Calu3 (cell line): ENCODE measurements at regions not wholly inside any gene's neighbourhood (a gene's known extent, or its start where the extent isn't known, plus 50 kb on each side); places are given as distances from the start of the nearest gene placed in this dataset.

Source experiments
- BruUV-seq: library from RNA; stranded (reverse); fragments of 400-500 nt; replicated peaks from 2 replicates; lab custom pipeline; 2021; lab: Mats Ljungman, UMichigan
- CTCF ChIA-PET: fragments of 300-600 bp; sonication (Branson Sonifier 250); formaldehyde crosslinking; loops from one replicate; lab custom pipeline; 2022; ENCODE audit warnings: antibody characterized with exemption; lab: Charles Lee
- DNase-seq: peaks from one replicate; pipeline ENCODE4 v3.0.0; 2022
- H3K27ac Mint-ChIP-seq: one replicate; pipeline ENCODE4 v1.8.0; 2022; ENCODE audit warnings: mixed read lengths; ENCODE audit not compliant: unreplicated experiment
- H3K27me3 Mint-ChIP-seq: one replicate; pipeline ENCODE4 v1.8.0; 2022; ENCODE audit warnings: mixed read lengths; ENCODE audit not compliant: unreplicated experiment
- H3K36me3 Mint-ChIP-seq: one replicate; pipeline ENCODE4 v1.8.0; 2022; ENCODE audit warnings: mild to moderate bottlenecking, moderate library complexity, mixed read lengths; ENCODE audit not compliant: insufficient read depth, unreplicated experiment
- H3K4me1 Mint-ChIP-seq: one replicate; pipeline ENCODE4 v1.8.0; 2022; ENCODE audit warnings: mild to moderate bottlenecking, low read depth, mixed read lengths; ENCODE audit not compliant: unreplicated experiment
- H3K4me3 Mint-ChIP-seq: one replicate; pipeline ENCODE4 v1.8.0; 2022; ENCODE audit warnings: mild to moderate bottlenecking, low read depth, moderate library complexity, mixed read lengths; ENCODE audit not compliant: unreplicated experiment
- H3K9me3 Mint-ChIP-seq: one replicate; pipeline ENCODE4 v1.8.0; 2022; ENCODE audit warnings: low read depth, mixed read lengths; ENCODE audit not compliant: unreplicated experiment
- CTCF ChIP-seq: fragments of 200-600 bp; IDR thresholded peaks from one replicate; pipeline ENCODE4 v1.8.0; 2022; ENCODE audit warnings: antibody characterized with exemption; ENCODE audit not compliant: unreplicated experiment
- intact Hi-C: fragments of 100-400 bp; cut with micrococcal nuclease; formaldehyde crosslinking; loops from one replicate; pipeline ENCODE4 v1.10.0; 2022; ENCODE audit not compliant: unreplicated experiment

DNA sequence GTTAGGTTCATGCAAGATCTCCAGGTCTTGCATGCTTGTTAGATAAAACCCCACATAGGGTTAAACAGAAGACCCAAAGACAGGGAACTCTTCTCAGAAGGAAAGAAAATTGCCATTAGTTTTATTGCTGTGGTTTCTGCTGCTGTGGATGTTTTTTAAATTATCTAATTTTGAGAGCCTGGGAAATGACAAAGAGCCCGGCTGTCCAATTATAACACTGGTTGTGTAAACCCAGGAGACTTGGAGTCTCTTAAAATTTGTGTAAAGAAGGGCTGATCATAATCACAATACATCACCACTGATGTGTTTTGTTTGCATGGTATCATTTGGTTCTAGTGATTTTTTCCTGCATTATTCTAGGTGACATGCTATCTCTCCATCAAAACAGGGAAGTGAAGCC is 246.5 kb upstream of the MYO3A start:
- no peak for DNase-seq
- H3K27me3 Mint-ChIP-seq = peaks cover 54% of the 10 kb centered on the region
- H3K4me3 Mint-ChIP-seq = no peak overlapping the region
- H3K9me3 Mint-ChIP-seq = no peaks in the 10 kb centered on the region
- no peak for TF ChIP-seq CTCF
- CTCF ChIA-PET = no interaction called here
- intact Hi-C loops = no loop called here
- no TSS peak for BruUV-seq
- H3K36me3 Mint-ChIP-seq = no peaks in the 10 kb centered on the region
- H3K27ac Mint-ChIP-seq = no peak overlapping the region
- no peaks in the 10 kb centered on the region for H3K4me1 Mint-ChIP-seq

- TF ChIP-seq CTCF = no peak
- no peaks in the 10 kb centered on the region for H3K36me3 Mint-ChIP-seq
- H3K9me3 Mint-ChIP-seq = no peaks in the 10 kb centered on the region
- no peak overlapping the region for H3K4me3 Mint-ChIP-seq
- BruUV-seq = no TSS peak
- no peaks in the 10 kb centered on the region for H3K4me1 Mint-ChIP-seq
- DNase-seq = no peak
- CTCF ChIA-PET = no interaction called here
- intact Hi-C loops = no loop called here
- peaks cover 58% of the 10 kb centered on the region for H3K27me3 Mint-ChIP-seq
- H3K27ac Mint-ChIP-seq = no peak overlapping the region
Measured at GRCh38 chr10:25689346-25690100, 244.5 kb upstream of the MYO3A start.

- H3K9me3 Mint-ChIP-seq = no peaks in the 10 kb centered on the region
- no TSS peak for BruUV-seq
- intact Hi-C loops = no loop called here
- no peak for TF ChIP-seq CTCF
- no peak overlapping the region for H3K27ac Mint-ChIP-seq
- no peaks in the 10 kb centered on the region for H3K4me1 Mint-ChIP-seq
- CTCF ChIA-PET = no interaction called here
- peaks cover 65% of the 10 kb centered on the region for H3K27me3 Mint-ChIP-seq
- H3K36me3 Mint-ChIP-seq = no peaks in the 10 kb centered on the region
- no peak overlapping the region for H3K4me3 Mint-ChIP-seq
- DNase-seq = no peak
Measured at GRCh38 chr10:25692761-25693160, 241.3 kb upstream of the MYO3A start.

GRCh38 chr10:25694206-25694933 is 239.7 kb upstream of the MYO3A start:
- Mint-ChIP-seq H3K27me3 (peaks cover 73% of the 10 kb centered on the region), H3K36me3 (no peaks in the 10 kb centered on the region), H3K4me1 (no peaks in the 10 kb centered on the region), H3K9me3 (no peaks in the 10 kb centered on the region), H3K27ac (no peak overlapping the region), H3K4me3 (no peak overlapping the region)
- CTCF ChIA-PET = no interaction called here
- intact Hi-C loops = no loop called here
- no peak for DNase-seq
- BruUV-seq = no TSS peak
- no peak for TF ChIP-seq CTCF
